K562 (cell line): ENCODE measurements at regions not wholly inside any gene's neighbourhood (a gene's known extent, or its start where the extent isn't known, plus 50 kb on each side); places are given as distances from the start of the nearest gene placed in this dataset.

Source experiments
- ATAC-seq: fragments of 200-7000 bp; cut with Tn5 transposase; 3 replicates; pipeline ENCODE4 v1.9.1; 2020; ENCODE audit warnings: moderate library complexity
- BruUV-seq: library from RNA; stranded (reverse); fragments of 400-500 nt; replicated peaks from 2 replicates; lab custom pipeline; 2021; lab: Mats Ljungman, UMichigan
- CTCF ChIA-PET: fragments of 300-600 bp; formaldehyde crosslinking; extraction: SDS; loops from one replicate; lab custom pipeline; 2021; ENCODE audit warnings: low intra/inter-chr PET ratio; lab: Yijun Ruan, JAX
- POLR2A ChIA-PET: fragments of 300-600, 350-650 bp; sonication (Branson Sonifier 250); formaldehyde crosslinking; extraction: SDS; loops from one replicate; lab custom pipeline; 2021; ENCODE audit warnings: antibody characterized with exemption, inconsistent platforms; lab: Yijun Ruan, JAX
- DNase-seq, 4 experiments: peaks; one replicate each; pipeline versions ENCODE4 v3.0.0 to v3.0.0-alpha.2; 2011 to 2018; ENCODE audit warnings: low spot score in 3 of 4, mixed read lengths in 3 of 4; ENCODE audit errors: extremely low read depth in 1 of 4
- FAIRE-seq: peaks from 2 replicates; lab custom pipeline; 2011; peaks lifted over from hg19 to GRCh38; lab: Jason Lieb, UNC
- H2AFZ ChIP-seq: 2 replicates; pipeline ENCODE4 v1.6.0; 2011; ENCODE audit warnings: low read depth, low read length, control low read depth, inconsistent platforms
- H3K27ac ChIP-seq: fragments of 200-600 bp; 3 replicates; pipeline ENCODE4 v1.8.0; 2011; ENCODE audit warnings: low read depth, mild to moderate bottlenecking, control low read depth, inconsistent platforms, low read length, moderate library complexity, mixed read lengths; ENCODE audit errors: extremely low read depth
- H3K27me3 ChIP-seq, 2 experiments: fragments of 300-600 bp in 1 of 2; 2 replicates in 1 of 2; 3 replicates in 1 of 2; pipeline versions ENCODE4 v1.6.0 to v1.8.0; 2011; ENCODE audit warnings: inconsistent platforms in 2 of 2, low read length in 2 of 2, mild to moderate bottlenecking in 1 of 2, mixed read lengths in 1 of 2, moderate library complexity in 1 of 2; ENCODE audit not compliant: control insufficient read depth in 2 of 2, insufficient read depth in 2 of 2
- H3K36me3 ChIP-seq: fragments of 300-600 bp; 3 replicates; pipeline ENCODE4 v1.8.0; 2011; ENCODE audit warnings: mild to moderate bottlenecking, low read length, inconsistent platforms; ENCODE audit not compliant: control insufficient read depth, insufficient read depth
- H3K4me1 ChIP-seq, 2 experiments: fragments of 200-600 bp in 1 of 2; replicated peaks in 1 of 2; 2 replicates in 1 of 2; 3 replicates in 1 of 2; pipeline versions ENCODE4 v1.5.1 to v1.8.0; 2011; ENCODE audit warnings: inconsistent platforms in 2 of 2, low read length in 2 of 2, mild to moderate bottlenecking in 1 of 2, mixed read lengths in 1 of 2, moderate library complexity in 1 of 2; ENCODE audit not compliant: control insufficient read depth in 2 of 2, insufficient read depth in 2 of 2
- H3K4me2 ChIP-seq: 2 replicates; pipeline ENCODE4 v1.6.1; 2011; ENCODE audit warnings: low read length, control low read depth, inconsistent platforms, mixed read lengths; ENCODE audit not compliant: insufficient read depth
- H3K4me3 ChIP-seq: fragments of 200-600 bp; sonication (generic), shearing (Covaris generic); 2 replicates; pipeline ENCODE4 v1.5.1; 2016; ENCODE audit warnings: control low read depth, inconsistent platforms
- H3K79me2 ChIP-seq: fragments of 200-600 bp; 3 replicates; pipeline ENCODE4 v1.8.0; 2011; ENCODE audit warnings: low read length, inconsistent platforms; ENCODE audit not compliant: control insufficient read depth, insufficient read depth
- H3K9ac ChIP-seq, 2 experiments: 2 replicates each; pipeline versions ENCODE4 v1.6.0 to v1.6.1; 2011; ENCODE audit warnings: low read depth in 2 of 2, low read length in 2 of 2, control low read depth in 1 of 2, inconsistent platforms in 1 of 2, mild to moderate bottlenecking in 1 of 2, mixed read lengths in 1 of 2; ENCODE audit not compliant: insufficient read depth in 1 of 2
- H3K9me1 ChIP-seq: one replicate; pipeline ENCODE4 v1.6.0; 2011; ENCODE audit warnings: inconsistent platforms, mild to moderate bottlenecking, low read length, moderate library complexity; ENCODE audit not compliant: control insufficient read depth, insufficient read depth
- H3K9me3 ChIP-seq: replicated peaks from 2 replicates; pipeline ENCODE4 v1.5.1; 2011; ENCODE audit warnings: low read depth, low read length, inconsistent platforms; ENCODE audit not compliant: control insufficient read depth, insufficient read depth
- H4K20me1 ChIP-seq: replicated peaks from 2 replicates; pipeline ENCODE4 v1.6.1; 2011; ENCODE audit warnings: low read length, inconsistent platforms, mixed read lengths; ENCODE audit not compliant: control insufficient read depth, insufficient read depth
- CCNT2 ChIP-seq: IDR thresholded peaks from 2 replicates; pipeline ENCODE4 v1.6.1; 2011; ENCODE audit warnings: borderline replicate concordance, low read depth, mild to moderate bottlenecking, moderate library complexity, mixed read lengths, low read length; ENCODE audit not compliant: insufficient read length; ENCODE audit errors: extremely low read depth
- LCOR ChIP-seq: sonication (generic); formaldehyde crosslinking; IDR thresholded peaks from 2 replicates; pipeline ENCODE4 v1.8.0; 2022; ENCODE audit warnings: mild to moderate bottlenecking, missing genetic modification reagents
- MEIS2 ChIP-seq: fragments of 450-650 bp; IDR thresholded peaks from 2 replicates; pipeline ENCODE4 v1.6.1; 2014; ENCODE audit warnings: mild to moderate bottlenecking; ENCODE audit not compliant: partially characterized antibody
- TCF3 ChIP-seq: sonication (generic); formaldehyde crosslinking; IDR thresholded peaks from 2 replicates; pipeline ENCODE4 v1.4.0; 2020; ENCODE audit warnings: mild to moderate bottlenecking, missing genetic modification reagents
- ZNF507 ChIP-seq: conservative IDR thresholded peaks from 2 replicates; pipeline ENCODE4 v1.6.1; 2017; ENCODE audit warnings: missing genetic modification characterization, missing compliant biosample characterization
- WGBS: fragments of 100-300 bp; shearing (Covaris generic); methylation state at CpG from one replicate; pipeline ENCODE4 v1.1.6; 2016; ENCODE audit warnings: low coverage, mixed read lengths; ENCODE audit not compliant: insufficient coverage; ENCODE audit errors: missing lambda C conversion rate; 5-methylcytosine and 5-hydroxymethylcytosine counted together
- in situ Hi-C: fragments of 300-500 bp; cut with MboI; formaldehyde crosslinking; loops from 4 replicates; pipeline ENCODE4 v1.15.0; 2018; ENCODE audit warnings: inconsistent platforms, mixed read lengths
- intact Hi-C: fragments of 100-400 bp; cut with micrococcal nuclease; formaldehyde crosslinking; loops from 2 replicates; pipeline ENCODE4 v1.14.2; 2022
- TF ChIP-seq, protein P1 (sequence below), 2 experiments: IDR thresholded peaks in 1 of 2; conservative IDR thresholded peaks in 1 of 2; 2 replicates each; pipeline ENCODE4 v1.6.1; 2016; ENCODE audit warnings: low read depth in 2 of 2, mild to moderate bottlenecking in 1 of 2, missing compliant biosample characterization in 1 of 2, missing genetic modification characterization in 1 of 2, moderate library complexity in 1 of 2

GRCh38 chr18:24831871-24832665 lies 371.6 kb downstream of the HRH4 start:
- Histone ChIP-seq H3K4me2 (no peak overlapping the region), H3K9ac (no peak overlapping the region), H4K20me1 (no peaks in the 10 kb centered on the region), H3K4me1 (no peaks in the 10 kb centered on the region), H3K27me3 (no peaks in the 10 kb centered on the region; a peak in 1 of 5 replicates), H2AFZ (no peak overlapping the region), H3K4me3 (no peak overlapping the region), H3K36me3 (no peaks in the 10 kb centered on the region), H3K9me3 (no peaks in the 10 kb centered on the region; the same call in 1 of the 2 replicates), H3K79me2 (no peaks in the 10 kb centered on the region), H3K27ac (no peak overlapping the region), H3K9me1 (no peaks in the 10 kb centered on the region)
- ChIA-PET CTCF (no interaction called here), POLR2A (no interaction called here)
- FAIRE-seq, result no peak
- peak in 1 of 4 experiments; percentile 11 for DNase-seq
- TF ChIP-seq LCOR (CRISPR knock-in tag), result no peak
- TF ChIP-seq ZNF507 (tag), result no peak
- TF ChIP-seq MEIS2, result peak; percentile 76
- TF ChIP-seq CCNT2, result no peak
- peak; percentile 6; the same call in 1 of the 2 replicates for TF ChIP-seq TCF3 (CRISPR knock-in tag)
- TF ChIP-seq, protein P1, sequence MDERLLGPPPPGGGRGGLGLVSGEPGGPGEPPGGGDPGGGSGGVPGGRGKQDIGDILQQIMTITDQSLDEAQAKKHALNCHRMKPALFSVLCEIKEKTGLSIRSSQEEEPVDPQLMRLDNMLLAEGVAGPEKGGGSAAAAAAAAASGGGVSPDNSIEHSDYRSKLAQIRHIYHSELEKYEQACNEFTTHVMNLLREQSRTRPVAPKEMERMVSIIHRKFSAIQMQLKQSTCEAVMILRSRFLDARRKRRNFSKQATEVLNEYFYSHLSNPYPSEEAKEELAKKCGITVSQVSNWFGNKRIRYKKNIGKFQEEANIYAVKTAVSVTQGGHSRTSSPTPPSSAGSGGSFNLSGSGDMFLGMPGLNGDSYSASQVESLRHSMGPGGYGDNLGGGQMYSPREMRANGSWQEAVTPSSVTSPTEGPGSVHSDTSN (CRISPR knock-in tag; IDR thresholded peaks at IDR 0.05; ENCODE audit: low read depth), result no peak
- TF ChIP-seq, protein P1 (tag; conservative IDR thresholded peaks at IDR 0.05; ENCODE audit: low read depth), result peak; percentile 37; the same call in 1 of the 2 replicates
- WGBS, result 4% methylated on average over 11 of the region's 11 CpGs
- in situ Hi-C loops (loop anchor here (25.0 kb wide), 1 partner anchor 1305 kb away; the partner anchor contains the start of gene PSMA8), intact Hi-C loops (no loop called here)
- no peak for ATAC-seq
- no TSS peak for BruUV-seq
